HEK293 (cell line): ENCODE measurements at regions not wholly inside any gene's neighbourhood (a gene's known extent, or its start where the extent isn't known, plus 50 kb on each side); places are given as distances from the start of the nearest gene placed in this dataset.

Source experiments
- CTCF ChIA-PET: fragments of 350-600 bp; formaldehyde crosslinking; extraction: SDS; loops from one replicate; lab custom pipeline; 2021; ENCODE audit warnings: antibody characterized with exemption; lab: Yijun Ruan, JAX
- POLR2A ChIA-PET: fragments of 300-600 bp; formaldehyde crosslinking; extraction: SDS; loops from one replicate; lab custom pipeline; 2020; ENCODE audit warnings: antibody characterized with exemption, inconsistent platforms; lab: Yijun Ruan, JAX
- H3K27ac ChIP-seq: fragments of 200-500 bp; sonication (Bioruptor generic); 2 replicates; pipeline ENCODE4 v1.5.1; 2014; ENCODE audit warnings: low read depth, low read length, control low read depth, inconsistent platforms; ENCODE audit errors: extremely low read depth
- H3K36me3 ChIP-seq, 2 experiments: fragments of 200-500 bp in 1 of 2; sonication (Bioruptor generic) in 1 of 2; 1 replicate in 1 of 2; 2 replicates in 1 of 2; pipeline ENCODE4 v1.5.1; 2014 to 2017; ENCODE audit warnings: inconsistent platforms in 2 of 2, low read length in 2 of 2; ENCODE audit not compliant: control insufficient read depth in 2 of 2, insufficient read depth in 1 of 2
- H3K4me1 ChIP-seq: fragments of 200-500 bp; sonication (Bioruptor generic); 2 replicates; pipeline ENCODE4 v1.5.1; 2014; ENCODE audit warnings: mild to moderate bottlenecking, low read length, inconsistent platforms; ENCODE audit not compliant: control insufficient read depth, insufficient read depth
- H3K4me3 ChIP-seq: 2 replicates; pipeline ENCODE4 v1.5.1; 2011; ENCODE audit warnings: low read depth, mild to moderate bottlenecking, control low read depth, low read length, moderate library complexity
- H3K9me3 ChIP-seq: fragments of 200-500 bp; sonication (Bioruptor generic); 2 replicates; pipeline ENCODE4 v1.5.1; 2014; ENCODE audit warnings: low read depth, low read length, inconsistent platforms; ENCODE audit not compliant: control insufficient read depth, insufficient read depth
- GLIS1 ChIP-seq: fragments of 450-650 bp; formaldehyde crosslinking; IDR thresholded peaks from 2 replicates; pipeline ENCODE4 v1.5.1; 2016; ENCODE audit warnings: missing biosample characterization, missing genetic modification characterization
- MYNN ChIP-seq: fragments of 450-650 bp; formaldehyde crosslinking; IDR thresholded peaks from 2 replicates; pipeline ENCODE4 v1.5.1; 2016; ENCODE audit warnings: missing biosample characterization, missing genetic modification characterization, borderline replicate concordance
- OVOL3 ChIP-seq: fragments of 450-650 bp; formaldehyde crosslinking; IDR thresholded peaks from 2 replicates; pipeline ENCODE4 v1.5.1; 2016; ENCODE audit warnings: missing biosample characterization, missing genetic modification characterization
- SCRT1 ChIP-seq: fragments of 450-650 bp; formaldehyde crosslinking; IDR thresholded peaks from 2 replicates; pipeline ENCODE4 v1.5.1; 2016; ENCODE audit warnings: missing biosample characterization, missing genetic modification characterization, borderline replicate concordance
- ZBTB20 ChIP-seq: fragments of 450-650 bp; formaldehyde crosslinking; IDR thresholded peaks from 2 replicates; pipeline ENCODE4 v1.5.1; 2016; ENCODE audit warnings: missing biosample characterization, missing genetic modification characterization
- ZBTB8A ChIP-seq: fragments of 450-650 bp; formaldehyde crosslinking; IDR thresholded peaks from 2 replicates; pipeline ENCODE4 v1.5.1; 2016; ENCODE audit warnings: missing biosample characterization, missing genetic modification characterization
- ZNF23 ChIP-seq: fragments of 450-650 bp; formaldehyde crosslinking; IDR thresholded peaks from 2 replicates; pipeline ENCODE4 v1.5.1; 2016; ENCODE audit warnings: missing biosample characterization, missing genetic modification characterization, borderline replicate concordance
- ZNF341 ChIP-seq: fragments of 450-650 bp; formaldehyde crosslinking; IDR thresholded peaks from 2 replicates; pipeline ENCODE4; 2016; ENCODE audit warnings: low read depth, missing biosample characterization, missing genetic modification characterization
- ZNF404 ChIP-seq: fragments of 450-650 bp; formaldehyde crosslinking; IDR thresholded peaks from 2 replicates; pipeline ENCODE4 v1.5.1; 2017; ENCODE audit warnings: missing biosample characterization, missing genetic modification characterization
- TF ChIP-seq, protein P1 (sequence below): fragments of 450-650 bp; formaldehyde crosslinking; optimal IDR thresholded peaks from 2 replicates; pipeline ENCODE3; 2016; ENCODE audit warnings: missing biosample characterization, mild to moderate bottlenecking, missing genetic modification characterization
- TF ChIP-seq, protein P2 (sequence below): fragments of 450-650 bp; formaldehyde crosslinking; IDR thresholded peaks from 2 replicates; pipeline ENCODE4 v1.5.1; 2016; ENCODE audit warnings: missing biosample characterization, missing genetic modification characterization
- TF ChIP-seq, protein P3 (sequence below): fragments of 450-650 bp; formaldehyde crosslinking; IDR thresholded peaks from 2 replicates; pipeline ENCODE4 v1.5.1; 2017; ENCODE audit warnings: missing biosample characterization, missing genetic modification characterization
- TF ChIP-seq, protein P4 (sequence below): fragments of 450-650 bp; formaldehyde crosslinking; IDR thresholded peaks from 2 replicates; pipeline ENCODE4 v1.5.1; 2016; ENCODE audit warnings: missing biosample characterization, missing genetic modification characterization

DNA sequence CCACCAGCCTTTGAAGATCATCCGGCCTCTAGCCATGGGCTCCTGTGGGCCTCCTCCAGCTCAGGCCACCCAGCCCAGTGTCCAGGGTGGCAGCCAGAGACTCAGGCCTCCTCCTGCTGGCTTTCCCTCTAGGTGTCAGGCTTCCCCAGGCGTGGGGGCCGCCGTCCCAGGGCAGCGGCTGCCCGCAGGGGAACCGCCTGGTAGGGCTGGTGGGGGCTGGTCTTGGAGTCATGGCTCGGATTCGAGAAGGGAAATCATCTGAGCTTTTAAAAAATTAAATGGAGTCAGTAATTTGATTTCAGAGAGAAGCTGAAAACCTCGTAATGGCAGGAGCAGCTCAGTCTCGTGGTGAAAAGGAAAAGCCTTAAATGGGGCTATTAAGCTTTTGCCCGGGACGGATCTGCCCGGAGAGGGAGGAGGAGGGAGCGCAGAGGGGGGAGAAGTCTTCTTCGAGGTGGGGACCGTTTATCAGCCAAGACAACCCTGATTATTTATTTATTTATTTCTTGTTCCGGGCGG lies 66.4 kb upstream of the TARDBP start:
- H3K36me3 ChIP-seq = no peaks in the 10 kb centered on the region
- H3K9me3 ChIP-seq = no peaks in the 10 kb centered on the region
- H3K27ac ChIP-seq = no peak overlapping the region
- TF ChIP-seq ZNF23 (tag by site-specific recombination) (no peak), SCRT1 (tag by site-specific recombination) (no peak), ZBTB8A (tag by site-specific recombination) (peak; percentile 37; the same call in 1 of the 2 replicates), OVOL3 (tag by site-specific recombination) (no peak), ZNF341 (tag by site-specific recombination) (no peak)
- TF ChIP-seq, protein P1, sequence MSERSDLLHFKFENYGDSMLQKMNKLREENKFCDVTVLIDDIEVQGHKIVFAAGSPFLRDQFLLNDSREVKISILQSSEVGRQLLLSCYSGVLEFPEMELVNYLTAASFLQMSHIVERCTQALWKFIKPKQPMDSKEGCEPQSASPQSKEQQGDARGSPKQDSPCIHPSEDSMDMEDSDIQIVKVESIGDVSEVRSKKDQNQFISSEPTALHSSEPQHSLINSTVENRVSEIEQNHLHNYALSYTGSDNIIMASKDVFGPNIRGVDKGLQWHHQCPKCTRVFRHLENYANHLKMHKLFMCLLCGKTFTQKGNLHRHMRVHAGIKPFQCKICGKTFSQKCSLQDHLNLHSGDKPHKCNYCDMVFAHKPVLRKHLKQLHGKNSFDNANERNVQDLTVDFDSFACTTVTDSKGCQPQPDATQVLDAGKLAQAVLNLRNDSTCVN (tag by site-specific recombination) = no peak
- peaks cover 3% of the 10 kb centered on the region; the same call in 1 of the 2 replicates for H3K4me1 ChIP-seq
- CTCF ChIA-PET = interaction anchor here (0.7 to 1.1 kb wide), 3 partner anchors 15 to 75 kb away, joined by 4 to 5 read pairs (median 5); no protein-coding TSS in a partner anchor
- no peak overlapping the region for H3K4me3 ChIP-seq
- POLR2A ChIA-PET = no interaction called here

DNA sequence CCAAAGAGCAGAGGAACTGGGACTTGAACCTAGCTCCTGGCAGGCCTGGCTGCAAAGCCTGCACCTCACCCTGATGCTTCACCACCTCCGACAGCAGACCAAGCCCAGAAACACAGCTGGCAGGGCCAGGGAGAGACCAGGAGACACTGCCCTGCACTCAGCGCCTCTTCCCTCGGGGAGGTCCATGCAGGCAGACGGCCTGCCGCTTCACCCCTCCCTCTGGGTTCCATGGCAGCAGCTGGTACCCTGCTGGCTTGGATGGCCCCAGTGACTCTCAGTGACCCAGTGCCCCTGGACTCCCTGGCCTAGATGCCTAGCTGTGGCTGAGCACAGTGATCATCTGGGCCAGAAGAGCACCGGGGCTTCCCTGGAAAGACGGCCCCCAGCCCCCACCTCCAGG lies 65.3 kb upstream of the TARDBP start:
- ChIA-PET POLR2A (no interaction called here), CTCF (interaction anchor here (1.2 kb wide), 1 partner anchor 80 kb away, joined by 4 read pairs; no protein-coding TSS in a partner anchor)
- no peak overlapping the region for H3K27ac ChIP-seq
- no peaks in the 10 kb centered on the region for H3K9me3 ChIP-seq
- peaks cover 3% of the 10 kb centered on the region; the same call in 1 of the 2 replicates for H3K4me1 ChIP-seq
- TF ChIP-seq ZBTB20 (tag by site-specific recombination) = 0 out of 2 replicates have a peak, but pooled peaks have one; percentile 31
- no peak for TF ChIP-seq ZNF404
- TF ChIP-seq, protein P2, sequence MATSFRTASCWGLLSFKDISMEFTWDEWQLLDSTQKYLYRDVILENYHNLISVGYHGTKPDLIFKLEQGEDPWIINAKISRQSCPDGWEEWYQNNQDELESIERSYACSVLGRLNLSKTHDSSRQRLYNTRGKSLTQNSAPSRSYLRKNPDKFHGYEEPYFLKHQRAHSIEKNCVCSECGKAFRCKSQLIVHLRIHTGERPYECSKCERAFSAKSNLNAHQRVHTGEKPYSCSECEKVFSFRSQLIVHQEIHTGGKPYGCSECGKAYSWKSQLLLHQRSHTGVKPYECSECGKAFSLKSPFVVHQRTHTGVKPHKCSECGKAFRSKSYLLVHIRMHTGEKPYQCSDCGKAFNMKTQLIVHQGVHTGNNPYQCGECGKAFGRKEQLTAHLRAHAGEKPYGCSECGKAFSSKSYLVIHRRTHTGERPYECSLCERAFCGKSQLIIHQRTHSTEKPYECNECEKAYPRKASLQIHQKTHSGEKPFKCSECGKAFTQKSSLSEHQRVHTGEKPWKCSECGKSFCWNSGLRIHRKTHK (tag by site-specific recombination) = no peak
- H3K4me3 ChIP-seq = no peak overlapping the region
- no peaks in the 10 kb centered on the region for H3K36me3 ChIP-seq

DNA sequence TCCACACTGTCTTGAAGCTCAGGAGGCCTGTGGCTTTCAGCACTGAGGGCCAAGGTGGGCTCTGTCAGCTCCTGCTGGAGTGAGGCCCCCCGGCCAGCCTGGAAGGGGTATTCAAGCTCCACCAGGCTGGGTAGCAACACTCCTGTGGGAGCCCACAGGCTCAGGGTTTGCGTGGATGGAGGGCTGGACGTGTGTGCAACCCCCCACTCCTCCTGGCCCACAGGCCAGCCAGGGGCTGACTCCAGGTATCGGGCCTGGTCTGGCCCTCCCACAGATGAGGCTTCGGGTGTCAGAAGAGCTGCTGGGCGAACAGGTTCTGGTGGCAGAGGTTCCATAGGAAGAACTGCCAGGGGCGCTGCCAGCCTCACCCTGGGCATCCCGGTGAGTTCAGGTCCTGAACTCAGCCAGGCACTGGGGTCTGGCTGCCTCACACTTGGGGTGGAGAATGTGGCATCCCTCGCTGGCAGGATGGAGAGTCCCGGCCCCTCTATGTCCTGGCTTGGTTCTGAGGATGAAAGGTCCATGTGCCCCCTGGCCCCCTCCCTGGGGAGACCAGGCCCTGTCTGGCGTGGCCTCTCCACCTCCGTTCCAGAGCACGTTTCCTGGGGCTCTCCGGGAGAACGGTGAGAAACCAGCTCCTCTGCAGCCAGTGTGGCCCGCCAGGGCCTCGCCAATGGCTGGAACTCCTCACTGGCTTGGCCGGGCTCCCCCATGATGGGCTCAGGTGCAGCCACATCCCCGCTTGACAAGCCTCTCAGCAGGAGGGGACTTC lies 64.6 kb upstream of the TARDBP start:
- TF ChIP-seq, protein P3, sequence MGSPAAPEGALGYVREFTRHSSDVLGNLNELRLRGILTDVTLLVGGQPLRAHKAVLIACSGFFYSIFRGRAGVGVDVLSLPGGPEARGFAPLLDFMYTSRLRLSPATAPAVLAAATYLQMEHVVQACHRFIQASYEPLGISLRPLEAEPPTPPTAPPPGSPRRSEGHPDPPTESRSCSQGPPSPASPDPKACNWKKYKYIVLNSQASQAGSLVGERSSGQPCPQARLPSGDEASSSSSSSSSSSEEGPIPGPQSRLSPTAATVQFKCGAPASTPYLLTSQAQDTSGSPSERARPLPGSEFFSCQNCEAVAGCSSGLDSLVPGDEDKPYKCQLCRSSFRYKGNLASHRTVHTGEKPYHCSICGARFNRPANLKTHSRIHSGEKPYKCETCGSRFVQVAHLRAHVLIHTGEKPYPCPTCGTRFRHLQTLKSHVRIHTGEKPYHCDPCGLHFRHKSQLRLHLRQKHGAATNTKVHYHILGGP (tag by site-specific recombination) = no peak
- TF ChIP-seq, protein P4, sequence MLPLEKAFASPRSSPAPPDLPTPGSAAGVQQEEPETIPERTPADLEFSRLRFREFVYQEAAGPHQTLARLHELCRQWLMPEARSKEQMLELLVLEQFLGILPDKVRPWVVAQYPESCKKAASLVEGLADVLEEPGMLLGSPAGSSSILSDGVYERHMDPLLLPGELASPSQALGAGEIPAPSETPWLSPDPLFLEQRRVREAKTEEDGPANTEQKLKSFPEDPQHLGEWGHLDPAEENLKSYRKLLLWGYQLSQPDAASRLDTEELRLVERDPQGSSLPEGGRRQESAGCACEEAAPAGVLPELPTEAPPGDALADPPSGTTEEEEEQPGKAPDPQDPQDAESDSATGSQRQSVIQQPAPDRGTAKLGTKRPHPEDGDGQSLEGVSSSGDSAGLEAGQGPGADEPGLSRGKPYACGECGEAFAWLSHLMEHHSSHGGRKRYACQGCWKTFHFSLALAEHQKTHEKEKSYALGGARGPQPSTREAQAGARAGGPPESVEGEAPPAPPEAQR (tag by site-specific recombination) = no peak
- TF ChIP-seq GLIS1 (tag by site-specific recombination) (0 out of 2 replicates have a peak, but pooled peaks have one; percentile 50), MYNN (tag by site-specific recombination) (no peak)
- ChIA-PET CTCF (interaction anchor here (0.7 to 1.2 kb wide), 2 partner anchors 80 to 440 kb away, joined by 3 to 4 read pairs; no protein-coding TSS in a partner anchor), POLR2A (interaction anchor here (0.6 kb wide), 1 partner anchor 54 kb away, joined by 3 read pairs; no protein-coding TSS in a partner anchor)
- Histone ChIP-seq H3K4me3 (no peak overlapping the region), H3K9me3 (no peaks in the 10 kb centered on the region), H3K4me1 (peaks cover 3% of the 10 kb centered on the region; the same call in 1 of the 2 replicates), H3K27ac (no peak overlapping the region), H3K36me3 (no peaks in the 10 kb centered on the region)
